Cardiac septum (tissue), 1 donor: ENCODE measurements at regions not wholly inside any gene's neighbourhood (a gene's known extent, or its start where the extent isn't known, plus 50 kb on each side); places are given as distances from the start of the nearest gene placed in this dataset. TPM values are rescaled to one million over a fixed set of nuclear protein-coding genes. Genes with fewer than 3 reads are reported as not detected.

Source experiments
- microRNA-seq: library from miRNA; unstranded; fragments of <30 nt; microRNA quantifications from one replicate; pipeline ENCODE4 v1.2.0, GENCODE V29; 2020
- donor health status: DM: no; HTN: no; CAD: no.

Small RNAs in the stretch of these regions (microRNA-seq; reads per million reads assigned to microRNA genes)
- not detected for gene MIR4776-1
- not detected for gene MIR4776-2
